Stromal cell of bone marrow (primary cell): ENCODE measurements at regions not wholly inside any gene's neighbourhood (a gene's known extent, or its start where the extent isn't known, plus 50 kb on each side); places are given as distances from the start of the nearest gene placed in this dataset.

Source experiments
- DNase-seq: peaks from one replicate; pipeline ENCODE4 v3.0.0-alpha.2; 2012; ENCODE audit warnings: low read depth

DNA sequence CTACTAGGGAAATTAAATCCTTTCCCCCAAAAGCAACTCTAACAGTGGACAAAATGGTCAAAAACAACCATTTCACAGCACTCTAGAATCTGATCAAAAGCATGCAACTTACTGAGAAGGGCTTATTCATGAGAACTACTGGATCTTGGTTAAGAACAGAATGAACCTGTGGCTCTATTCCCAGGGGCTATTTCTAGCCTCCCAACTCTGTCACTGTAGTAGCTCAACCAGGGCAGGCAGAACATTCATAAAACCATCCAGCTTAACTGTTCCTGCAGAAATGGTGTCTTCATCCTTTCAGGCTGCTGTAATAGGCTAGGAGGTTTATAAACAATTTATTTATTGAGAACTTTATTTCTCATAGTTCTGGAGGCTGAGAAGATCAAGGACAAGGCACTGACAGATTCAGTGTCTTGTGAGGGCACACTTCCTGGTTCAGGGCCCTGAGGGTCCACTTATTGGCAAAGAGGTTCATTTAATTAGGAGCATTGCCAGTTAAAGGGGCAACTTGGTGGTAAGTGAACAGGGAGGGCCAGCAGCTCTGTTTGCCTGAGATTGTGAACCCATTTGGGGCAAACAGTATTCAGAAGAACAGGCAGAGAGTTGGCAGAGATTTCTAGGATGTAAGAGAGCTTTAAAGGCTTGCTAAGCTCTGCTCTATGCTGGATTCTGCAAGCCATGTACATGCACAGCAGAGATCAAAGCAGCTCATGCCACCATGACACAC is 238.5 kb upstream of the FBXL7 start:
- no peak for DNase-seq

- DNase-seq = no peak
These were observed 239.4 kb upstream of the FBXL7 start for GRCh38 chr5:15260356-15261268.

GRCh38 chr5:15256485-15256884 is 243.5 kb upstream of the FBXL7 start:
- DNase-seq = no peak

DNA sequence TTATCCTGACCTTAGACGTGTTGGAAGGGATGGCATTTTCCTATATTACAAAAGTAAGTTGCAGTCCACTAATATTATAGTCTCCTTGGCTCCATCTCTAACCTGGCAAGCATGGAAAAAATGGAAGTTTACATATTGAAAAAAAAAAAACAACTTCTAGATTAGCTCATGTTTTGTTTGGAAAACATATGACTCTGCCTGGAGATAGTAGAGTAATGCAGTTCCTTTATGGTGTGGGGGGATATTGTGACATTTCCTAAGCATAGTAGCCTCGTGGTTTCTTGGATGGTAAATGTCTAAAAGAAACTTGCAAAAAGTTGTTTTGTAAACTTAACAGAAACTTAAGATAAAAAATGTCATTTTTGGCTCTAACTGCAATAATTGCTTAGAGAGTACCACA is 244.4 kb upstream of the FBXL7 start:
- DNase-seq = no peak

DNA sequence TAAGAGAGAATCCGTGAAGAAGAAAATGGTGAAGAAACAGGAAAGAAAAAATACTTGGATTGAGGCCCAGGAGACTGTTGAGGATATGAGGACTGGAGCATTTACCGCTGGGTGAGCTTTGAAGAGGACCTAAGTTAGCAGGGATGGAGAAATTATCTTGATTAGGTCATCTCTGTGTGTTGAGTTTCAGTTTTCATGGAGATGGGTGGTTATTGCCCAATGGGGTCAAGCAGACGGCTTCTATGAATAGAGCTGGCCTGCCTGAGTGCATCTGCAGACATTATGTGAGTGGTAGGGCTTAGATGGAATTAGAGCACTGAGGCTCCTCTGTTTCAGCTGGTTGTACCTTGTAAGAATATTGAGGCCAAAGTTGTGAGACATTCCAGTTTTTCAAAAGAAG is 245.4 kb upstream of the FBXL7 start:
- DNase-seq = no peak

DNA sequence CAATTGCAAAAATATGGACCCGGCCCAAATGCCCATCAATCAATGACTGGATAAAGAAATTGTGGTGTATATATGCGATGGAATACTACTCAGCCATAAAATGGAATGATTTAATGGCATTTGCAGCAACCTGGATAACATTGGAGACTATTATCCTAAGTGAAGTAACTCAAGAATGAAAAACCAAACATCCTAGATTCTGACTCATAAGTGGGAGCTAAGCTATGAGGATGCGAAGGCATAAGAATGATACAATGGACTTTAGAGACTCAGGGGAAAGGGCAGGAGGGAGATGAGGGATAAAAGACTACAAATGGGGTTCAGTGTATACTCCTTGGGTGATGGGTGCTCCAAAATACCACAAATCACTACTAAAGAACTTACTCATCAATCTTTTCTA is 247.6 kb upstream of the FBXL7 start:
- no peak for DNase-seq

DNA sequence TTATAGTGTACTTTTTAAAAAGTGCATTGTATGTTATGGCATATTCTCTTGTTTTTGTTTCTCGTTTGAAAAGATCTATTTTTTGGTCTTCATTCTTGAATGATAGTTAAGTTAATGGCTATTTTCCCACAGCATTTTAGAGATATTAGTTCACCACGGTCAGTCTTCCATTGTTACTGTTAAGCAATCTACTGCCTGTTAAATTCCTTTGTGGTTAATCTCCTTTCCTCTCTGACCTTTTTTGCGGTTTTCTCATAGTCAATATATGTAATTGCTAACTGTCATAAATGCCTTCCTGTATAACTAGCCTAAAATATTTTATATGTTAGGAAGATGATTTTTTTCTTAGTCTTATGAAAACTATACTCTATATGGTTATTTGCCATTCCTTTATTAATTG is 250.8 kb upstream of the FBXL7 start:
- DNase-seq = peak; percentile 37

GRCh38 chr5:15248731-15249130 is 251.2 kb upstream of the FBXL7 start:
- no peak for DNase-seq

DNA sequence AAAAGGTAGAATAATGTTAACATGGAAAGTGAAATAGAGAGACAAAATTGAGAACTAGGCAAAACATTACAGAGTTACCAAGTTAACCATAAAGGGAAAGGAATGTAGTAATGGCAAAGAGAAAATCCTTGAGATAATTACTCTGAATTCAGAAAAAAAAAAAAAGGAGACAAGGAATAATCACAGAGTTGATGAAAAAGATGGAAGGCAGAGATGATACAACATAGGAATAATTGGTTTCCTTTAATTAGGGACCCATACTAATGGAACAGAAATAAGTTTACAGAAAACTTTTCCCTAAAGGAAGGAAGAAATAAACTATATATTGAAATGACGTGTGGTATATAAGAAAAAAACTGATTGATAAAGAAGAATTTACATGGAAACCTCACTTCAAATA is 254.1 kb upstream of the FBXL7 start:
- no peak for DNase-seq

GRCh38 chr5:15243301-15244020 is 256.5 kb upstream of the FBXL7 start:
- DNase-seq = no peak

DNA sequence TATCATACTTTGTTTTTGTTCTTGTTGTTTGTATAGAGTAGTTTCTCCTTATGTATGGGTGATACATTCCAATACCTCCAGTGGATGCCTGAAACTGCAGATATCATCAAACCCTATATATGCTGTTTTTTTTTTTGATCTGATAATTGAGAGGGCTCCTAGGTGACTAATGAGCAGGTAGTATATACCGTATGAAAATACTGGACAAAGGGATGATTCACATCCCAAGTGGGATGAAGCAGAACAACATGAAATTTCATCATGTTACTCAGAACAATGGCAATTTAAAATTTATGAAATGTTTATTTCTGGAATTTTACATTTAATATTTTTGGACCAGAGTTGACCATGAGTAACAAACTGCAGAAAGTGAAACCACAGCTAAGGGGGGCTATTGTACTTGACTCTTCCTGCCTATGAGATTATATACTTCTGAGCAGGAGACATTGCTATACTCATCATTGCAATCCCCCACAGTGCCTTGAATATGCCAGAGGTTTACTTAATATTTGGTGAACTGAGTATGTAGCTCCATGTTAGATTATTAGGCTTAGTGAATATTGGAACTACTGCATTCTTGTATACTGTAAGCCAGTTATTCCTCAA is 258.7 kb upstream of the FBXL7 start:
- DNase-seq = no peak

- DNase-seq = no peak
These were observed 262.0 kb upstream of the FBXL7 start for GRCh38 chr5:15238006-15238405.

GRCh38 chr5:15236911-15237508 is 263.0 kb upstream of the FBXL7 start:
- no peak for DNase-seq

- DNase-seq = no peak
These were observed 265.1 kb upstream of the FBXL7 start for GRCh38 chr5:15234911-15235310.

DNA sequence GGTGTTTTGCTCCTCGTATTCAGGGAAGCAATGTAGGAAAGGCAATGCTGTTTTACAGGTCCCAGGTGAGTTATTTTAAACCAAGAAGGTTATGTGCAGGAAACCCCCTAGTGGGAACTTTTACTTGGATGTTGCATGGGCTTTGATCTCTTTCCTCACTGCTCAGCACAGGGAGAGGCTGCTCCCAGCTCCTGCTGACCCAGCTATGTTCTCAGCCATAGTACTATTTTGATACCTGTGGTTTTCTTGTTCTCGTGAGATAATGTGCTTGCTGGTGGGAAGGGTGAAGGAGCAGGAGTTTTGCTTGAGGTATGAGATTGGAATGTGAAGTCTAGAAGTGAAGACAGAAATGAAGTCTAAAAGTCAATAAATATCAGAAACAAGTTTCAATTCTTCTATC is 265.6 kb upstream of the FBXL7 start:
- DNase-seq = no peak

- DNase-seq = no peak
These were observed 266.4 kb upstream of the FBXL7 start for GRCh38 chr5:15233566-15233965.

DNA sequence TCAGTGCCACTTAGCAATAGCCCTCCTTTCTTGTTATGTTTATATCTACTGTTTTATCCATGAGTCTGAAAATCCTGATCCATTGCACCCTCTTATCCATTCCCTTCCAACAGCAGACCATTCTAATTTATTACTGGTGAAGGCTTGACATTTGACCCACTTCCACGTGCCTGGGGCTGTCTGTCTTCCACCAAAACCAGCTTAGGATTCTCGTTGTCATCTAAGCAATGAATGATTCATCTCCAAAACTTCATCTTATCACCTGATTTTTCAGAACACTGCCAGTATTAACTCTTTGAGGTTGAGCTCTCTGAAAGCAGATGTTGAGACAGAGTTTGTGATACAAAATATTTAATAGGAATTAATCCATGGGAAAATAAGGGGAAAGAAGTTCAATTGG is 277.8 kb upstream of the FBXL7 start:
- DNase-seq = no peak

- no peak for DNase-seq
These were observed 279.3 kb upstream of the FBXL7 start for GRCh38 chr5:15220642-15221173.

DNA sequence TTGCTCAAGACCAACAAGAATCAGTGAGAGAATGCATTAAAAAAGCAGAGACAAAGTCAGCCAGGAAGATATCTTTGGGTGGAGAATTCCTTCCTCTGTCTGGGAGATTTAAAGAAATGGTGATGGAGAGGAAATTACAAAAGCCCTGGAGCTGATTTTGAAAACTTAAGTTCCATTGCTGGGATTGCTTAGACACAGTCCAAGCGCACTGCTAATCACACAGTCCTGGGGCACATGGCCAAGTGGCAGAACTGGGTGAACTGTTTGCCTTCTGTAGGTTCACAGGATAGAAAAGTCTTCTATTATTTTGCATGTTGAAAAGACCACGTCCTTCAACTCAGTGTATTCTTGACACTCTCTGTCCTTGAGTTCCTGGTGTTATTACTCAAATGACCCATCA is 284.9 kb upstream of the FBXL7 start:
- DNase-seq = no peak

- DNase-seq = no peak
These were observed 286.0 kb upstream of the FBXL7 start for GRCh38 chr5:15214010-15214409.

DNA sequence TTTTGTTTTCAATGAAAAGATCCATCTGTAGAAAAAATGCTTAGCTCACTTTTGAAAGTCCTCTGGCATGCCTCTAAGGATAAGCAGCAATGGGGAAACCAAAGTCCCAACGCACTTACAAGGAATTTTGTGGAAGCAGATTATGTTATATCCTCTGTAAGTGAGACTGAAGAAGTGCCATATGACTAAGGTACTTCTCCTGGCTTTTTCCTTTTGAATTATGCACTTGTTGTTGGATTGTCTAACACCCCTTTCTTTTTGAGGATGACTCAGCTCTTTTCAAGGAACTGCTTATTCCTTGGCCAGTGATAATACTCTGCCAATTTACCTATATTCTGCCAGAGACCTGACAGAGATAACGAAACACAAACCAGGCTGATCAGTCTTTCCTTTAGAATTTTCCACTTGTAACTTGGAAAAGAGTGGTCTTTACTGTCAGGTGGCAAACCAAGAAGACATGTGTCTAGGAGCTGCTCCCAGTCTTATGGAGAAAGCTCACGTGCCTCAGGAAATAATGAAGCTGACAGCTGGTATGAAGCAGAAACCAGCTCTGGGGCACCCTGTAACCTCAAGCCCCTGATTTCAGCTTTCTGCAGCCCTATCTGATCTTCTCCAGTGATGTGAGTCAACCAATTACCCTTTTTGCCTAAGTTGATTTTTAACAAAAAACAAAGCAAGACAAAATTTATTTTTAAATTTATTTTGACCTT is 290.8 kb upstream of the FBXL7 start:
- no peak for DNase-seq
